ENCODE measurements at regions not wholly inside any gene's neighbourhood (a gene's known extent, or its start where the extent isn't known, plus 50 kb on each side); places are given as distances from the start of the nearest gene placed in this dataset.

GRCh38 chr20:57043091-57043490 is 223.3 kb downstream of the BMP7 start:
- no peaks in the 10 kb centered on the region for H3K79me2 ChIP-seq (replicated peaks; ENCODE audit: insufficient read depth, low read length)
- no peak overlapping the region for H2AFZ ChIP-seq (ENCODE audit: low read depth, low read length)
- no peaks in the 10 kb centered on the region for H3F3A ChIP-seq (ENCODE audit: insufficient read depth, low read length, poor library complexity, severe bottlenecking)
- no peaks in the 10 kb centered on the region for H3K9me2 ChIP-seq (ENCODE audit: insufficient read depth, low read length)
- H3K27ac ChIP-seq (ENCODE audit: low read length) = no peak overlapping the region
- TF ChIP-seq MXI1 (conservative IDR thresholded peaks at IDR 0.05; ENCODE audit: poor library complexity, severe bottlenecking) (no peak), RAD21 (conservative IDR thresholded peaks at IDR 0.05) (no peak), EZH2 (IDR thresholded peaks at IDR 0.05; ENCODE audit: borderline replicate concordance, insufficient read depth, low read length, poor library complexity, severe bottlenecking) (no peak), EP300 (conservative IDR thresholded peaks at IDR 0.05; ENCODE audit: poor library complexity, severe bottlenecking) (no peak), POLR2AphosphoS5 (IDR thresholded peaks at IDR 0.05) (no peak), CTCF (IDR thresholded peaks at IDR 0.05; ENCODE audit: poor library complexity, severe bottlenecking) (no peak), SMC3 (conservative IDR thresholded peaks at IDR 0.05; ENCODE audit: poor library complexity) (no peak), TAF1 (IDR thresholded peaks at IDR 0.05; ENCODE audit: low read depth) (no peak)
- TF ChIP-seq, protein P1, sequence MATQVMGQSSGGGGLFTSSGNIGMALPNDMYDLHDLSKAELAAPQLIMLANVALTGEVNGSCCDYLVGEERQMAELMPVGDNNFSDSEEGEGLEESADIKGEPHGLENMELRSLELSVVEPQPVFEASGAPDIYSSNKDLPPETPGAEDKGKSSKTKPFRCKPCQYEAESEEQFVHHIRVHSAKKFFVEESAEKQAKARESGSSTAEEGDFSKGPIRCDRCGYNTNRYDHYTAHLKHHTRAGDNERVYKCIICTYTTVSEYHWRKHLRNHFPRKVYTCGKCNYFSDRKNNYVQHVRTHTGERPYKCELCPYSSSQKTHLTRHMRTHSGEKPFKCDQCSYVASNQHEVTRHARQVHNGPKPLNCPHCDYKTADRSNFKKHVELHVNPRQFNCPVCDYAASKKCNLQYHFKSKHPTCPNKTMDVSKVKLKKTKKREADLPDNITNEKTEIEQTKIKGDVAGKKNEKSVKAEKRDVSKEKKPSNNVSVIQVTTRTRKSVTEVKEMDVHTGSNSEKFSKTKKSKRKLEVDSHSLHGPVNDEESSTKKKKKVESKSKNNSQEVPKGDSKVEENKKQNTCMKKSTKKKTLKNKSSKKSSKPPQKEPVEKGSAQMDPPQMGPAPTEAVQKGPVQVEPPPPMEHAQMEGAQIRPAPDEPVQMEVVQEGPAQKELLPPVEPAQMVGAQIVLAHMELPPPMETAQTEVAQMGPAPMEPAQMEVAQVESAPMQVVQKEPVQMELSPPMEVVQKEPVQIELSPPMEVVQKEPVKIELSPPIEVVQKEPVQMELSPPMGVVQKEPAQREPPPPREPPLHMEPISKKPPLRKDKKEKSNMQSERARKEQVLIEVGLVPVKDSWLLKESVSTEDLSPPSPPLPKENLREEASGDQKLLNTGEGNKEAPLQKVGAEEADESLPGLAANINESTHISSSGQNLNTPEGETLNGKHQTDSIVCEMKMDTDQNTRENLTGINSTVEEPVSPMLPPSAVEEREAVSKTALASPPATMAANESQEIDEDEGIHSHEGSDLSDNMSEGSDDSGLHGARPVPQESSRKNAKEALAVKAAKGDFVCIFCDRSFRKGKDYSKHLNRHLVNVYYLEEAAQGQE (IDR thresholded peaks at IDR 0.05; ENCODE audit: borderline replicate concordance) = no peak
- no peak overlapping the region for H3K4me2 ChIP-seq (ENCODE audit: low read length)
- H3K27me3 ChIP-seq (ENCODE audit: insufficient read depth, low read depth, low read length) = no peaks in the 10 kb centered on the region
- H3K9ac ChIP-seq (ENCODE audit: low read length) = no peak overlapping the region
- H3K36me3 ChIP-seq (ENCODE audit: insufficient read depth, low read length) = no peaks in the 10 kb centered on the region
- no peaks in the 10 kb centered on the region for H4K20me1 ChIP-seq (ENCODE audit: insufficient read depth)
- no peaks in the 10 kb centered on the region for H3K9me3 ChIP-seq (ENCODE audit: low read length)
- no peak overlapping the region for H3K4me3 ChIP-seq (ENCODE audit: low read length)

DNA sequence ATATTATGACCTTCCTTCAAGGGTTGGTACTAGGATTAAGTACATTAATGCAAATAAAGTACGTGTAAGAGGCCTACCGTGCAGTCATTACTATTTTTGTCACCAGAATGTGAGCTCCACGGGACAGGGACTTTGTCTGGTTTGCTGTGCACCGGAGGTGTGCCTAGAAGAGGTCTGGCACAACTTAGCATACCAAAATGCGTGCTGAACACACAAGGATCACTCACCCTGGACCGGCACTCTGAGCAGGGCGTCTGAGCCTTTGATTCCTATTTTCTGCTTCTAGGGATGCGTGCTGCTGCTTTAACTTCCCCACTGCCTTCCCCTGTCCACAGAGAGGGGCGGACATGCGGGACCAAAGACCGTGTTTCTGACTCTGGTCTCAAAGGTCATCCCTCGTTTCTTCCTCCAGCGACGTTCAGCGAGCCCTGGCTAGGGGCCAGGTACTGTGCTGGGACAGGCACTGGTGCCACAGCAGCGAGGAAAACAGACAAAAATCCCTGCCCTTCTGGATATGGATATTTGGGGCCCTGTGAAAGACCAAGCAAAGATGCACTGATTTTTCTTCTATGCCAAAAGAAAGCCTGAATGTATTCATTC is 222.7 kb downstream of the BMP7 start:
- Histone ChIP-seq H3K9me2 (ENCODE audit: insufficient read depth, low read length) (no peaks in the 10 kb centered on the region), H3K4me2 (ENCODE audit: low read length) (no peak overlapping the region), H3K27me3 (ENCODE audit: insufficient read depth, low read depth, low read length) (no peaks in the 10 kb centered on the region), H3K9me3 (ENCODE audit: low read length) (no peaks in the 10 kb centered on the region), H3F3A (ENCODE audit: insufficient read depth, low read length, poor library complexity, severe bottlenecking) (no peaks in the 10 kb centered on the region), H3K9ac (ENCODE audit: low read length) (no peak overlapping the region), H4K20me1 (ENCODE audit: insufficient read depth) (no peaks in the 10 kb centered on the region), H3K79me2 (replicated peaks; ENCODE audit: insufficient read depth, low read length) (no peaks in the 10 kb centered on the region), H3K36me3 (ENCODE audit: insufficient read depth, low read length) (no peaks in the 10 kb centered on the region), H3K4me3 (ENCODE audit: low read length) (no peak overlapping the region), H2AFZ (ENCODE audit: low read depth, low read length) (no peak overlapping the region), H3K27ac (ENCODE audit: low read length) (no peak overlapping the region)
- TF ChIP-seq TAF1 (IDR thresholded peaks at IDR 0.05; ENCODE audit: low read depth) = no peak
- TF ChIP-seq CTCF (IDR thresholded peaks at IDR 0.05; ENCODE audit: poor library complexity, severe bottlenecking) = no peak
- TF ChIP-seq RAD21 (conservative IDR thresholded peaks at IDR 0.05) = no peak
- no peak for TF ChIP-seq EP300 (conservative IDR thresholded peaks at IDR 0.05; ENCODE audit: poor library complexity, severe bottlenecking)
